ENCODE measurements at regions not wholly inside any gene's neighbourhood (a gene's known extent, or its start where the extent isn't known, plus 50 kb on each side); places are given as distances from the start of the nearest gene placed in this dataset.
A peak's percentile ranks its signal among the peaks of the same experiment; 100 is the strongest.

GRCh38 chr2:29974086-29974485 lies 52.7 kb upstream of the ALK start:
- DNase-seq = no peak

GRCh38 chr2:29977284-29977683 lies 55.9 kb upstream of the ALK start:
- DNase-seq = no peak

GRCh38 chr2:29981402-29981801 lies 60.0 kb upstream of the ALK start:
- DNase-seq = no peak

DNA sequence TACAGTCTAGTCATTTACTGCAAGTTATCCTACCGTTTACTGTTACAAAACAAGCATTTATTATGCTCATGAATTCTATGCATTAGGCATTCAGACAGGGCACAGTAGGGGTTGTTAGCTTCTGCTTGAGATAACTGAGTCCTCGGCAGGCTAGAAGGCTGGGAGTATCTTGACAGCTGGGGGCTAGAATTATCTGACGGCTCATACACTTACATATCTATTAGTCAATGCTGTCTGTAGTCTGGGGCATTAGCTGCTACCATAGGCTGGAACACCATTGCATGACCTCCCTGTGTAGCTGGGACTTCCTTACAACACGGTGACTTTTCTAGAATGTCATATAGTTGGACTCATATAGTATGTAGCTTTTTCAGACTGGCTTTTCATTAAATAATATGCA lies 61.9 kb upstream of the ALK start:
- no peak for DNase-seq

GRCh38 chr2:29987146-29987545 lies 65.8 kb upstream of the ALK start:
- DNase-seq = no peak

- no peak for DNase-seq
Measured at GRCh38 chr2:29990129-29990528, 68.7 kb upstream of the ALK start.

GRCh38 chr2:29991086-29991485 lies 69.7 kb upstream of the ALK start:
- no peak for DNase-seq

- DNase-seq = no peak
Measured at GRCh38 chr2:29995241-29995640, 73.9 kb upstream of the ALK start.

GRCh38 chr2:30003128-30003527 lies 81.7 kb upstream of the ALK start:
- DNase-seq = no peak

DNA sequence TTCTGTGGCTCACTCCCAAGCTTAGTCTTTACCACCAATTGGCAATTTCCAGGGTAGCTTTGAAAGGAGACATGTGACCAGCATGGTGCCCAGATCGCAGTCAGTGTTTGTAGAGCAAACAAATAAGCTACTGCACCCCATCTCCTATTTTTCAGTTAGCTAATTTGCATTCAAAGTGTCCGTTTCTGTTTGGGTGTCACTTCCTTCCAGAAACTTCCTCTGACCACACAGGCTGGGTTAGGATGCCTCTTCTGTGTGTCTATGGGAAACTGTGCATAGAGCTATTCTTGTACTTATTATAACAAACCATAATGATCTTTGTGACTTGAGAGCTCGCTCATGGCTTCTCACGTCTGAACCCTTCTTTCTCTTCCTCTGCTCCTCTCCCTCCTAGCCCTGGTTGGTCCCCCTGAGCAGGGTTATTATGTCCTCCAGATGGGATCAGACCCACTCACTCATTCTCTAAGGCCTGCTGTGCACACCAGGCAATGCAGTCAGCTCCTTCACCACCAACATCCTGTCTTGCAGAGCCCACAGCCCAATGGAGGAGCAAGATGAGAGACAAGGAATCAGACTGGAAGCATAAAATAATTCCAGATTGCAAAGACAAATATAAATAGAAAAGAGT lies 101.2 kb upstream of the ALK start:
- DNase-seq = no peak

DNA sequence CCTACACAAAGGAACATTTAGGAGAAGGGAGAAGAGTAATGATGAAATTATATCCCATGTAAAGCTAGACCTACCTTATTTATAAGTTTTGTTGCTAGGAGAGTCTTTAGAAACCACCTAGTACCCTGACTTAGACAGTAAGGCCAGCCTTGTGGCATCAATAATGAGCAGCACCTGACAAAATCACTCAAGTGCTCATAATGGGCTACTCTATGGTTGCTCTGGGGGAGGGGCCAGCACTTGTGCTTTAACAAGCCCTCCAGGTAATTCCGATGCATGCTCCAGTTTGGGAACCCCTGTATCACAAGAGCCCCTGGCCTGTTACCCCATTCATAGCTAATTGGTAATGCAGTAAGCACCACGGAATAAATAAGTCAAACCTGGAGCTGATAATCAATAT lies 102.9 kb upstream of the ALK start:
- DNase-seq = no peak

DNA sequence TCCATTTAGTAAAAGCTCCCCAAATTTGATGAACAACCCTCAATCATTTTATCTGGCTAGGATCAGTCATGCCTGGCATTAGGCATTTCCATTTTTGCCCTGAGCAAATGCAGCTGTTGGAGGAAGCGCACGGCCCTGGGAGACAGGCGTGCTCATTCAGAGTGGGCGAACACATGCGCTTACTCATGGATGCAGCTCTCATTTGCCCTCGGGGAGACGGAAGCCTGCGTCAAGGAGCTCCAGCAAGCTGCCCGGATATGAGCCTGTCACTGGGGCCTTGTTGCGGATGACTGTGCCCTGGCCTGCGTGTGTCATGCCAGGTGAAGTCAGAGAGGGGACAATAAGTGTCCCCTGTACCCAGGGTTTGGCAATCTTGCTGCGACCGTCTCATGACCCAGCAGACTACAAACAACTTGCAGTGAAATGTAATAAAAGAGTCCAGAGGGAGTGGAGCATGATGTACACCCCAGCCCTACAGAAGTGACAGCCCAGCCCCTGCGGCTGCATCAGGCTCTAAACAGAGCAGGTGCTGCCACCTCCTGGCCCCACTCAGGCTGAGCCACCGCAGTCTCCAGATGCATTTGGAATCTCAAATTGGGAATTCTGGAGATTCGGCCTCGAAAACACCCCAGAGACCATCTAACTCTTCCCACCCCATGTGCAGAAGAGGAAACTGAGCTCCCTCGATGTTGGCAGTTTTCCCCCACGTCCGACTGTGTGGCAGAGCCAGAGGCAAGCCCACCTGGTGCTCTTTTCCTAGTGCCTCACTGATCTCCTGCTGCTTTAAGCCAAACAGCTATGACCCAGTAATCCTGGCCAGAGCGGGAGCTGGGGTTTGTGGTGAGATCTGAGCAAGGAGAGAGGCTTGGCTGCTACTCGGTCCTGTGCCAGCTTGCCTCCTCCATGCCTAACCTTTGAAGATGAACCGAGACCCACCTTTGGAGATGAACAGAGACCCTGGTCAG lies 105.0 kb upstream of the ALK start:
- DNase-seq = peak; percentile 89

GRCh38 chr2:30029804-30030203 lies 108.4 kb upstream of the ALK start:
- no peak for DNase-seq

- no peak for DNase-seq
Measured at GRCh38 chr2:30030361-30030760, 109.0 kb upstream of the ALK start.

- DNase-seq = no peak
Measured at GRCh38 chr2:30031184-30031583, 109.8 kb upstream of the ALK start.

DNA sequence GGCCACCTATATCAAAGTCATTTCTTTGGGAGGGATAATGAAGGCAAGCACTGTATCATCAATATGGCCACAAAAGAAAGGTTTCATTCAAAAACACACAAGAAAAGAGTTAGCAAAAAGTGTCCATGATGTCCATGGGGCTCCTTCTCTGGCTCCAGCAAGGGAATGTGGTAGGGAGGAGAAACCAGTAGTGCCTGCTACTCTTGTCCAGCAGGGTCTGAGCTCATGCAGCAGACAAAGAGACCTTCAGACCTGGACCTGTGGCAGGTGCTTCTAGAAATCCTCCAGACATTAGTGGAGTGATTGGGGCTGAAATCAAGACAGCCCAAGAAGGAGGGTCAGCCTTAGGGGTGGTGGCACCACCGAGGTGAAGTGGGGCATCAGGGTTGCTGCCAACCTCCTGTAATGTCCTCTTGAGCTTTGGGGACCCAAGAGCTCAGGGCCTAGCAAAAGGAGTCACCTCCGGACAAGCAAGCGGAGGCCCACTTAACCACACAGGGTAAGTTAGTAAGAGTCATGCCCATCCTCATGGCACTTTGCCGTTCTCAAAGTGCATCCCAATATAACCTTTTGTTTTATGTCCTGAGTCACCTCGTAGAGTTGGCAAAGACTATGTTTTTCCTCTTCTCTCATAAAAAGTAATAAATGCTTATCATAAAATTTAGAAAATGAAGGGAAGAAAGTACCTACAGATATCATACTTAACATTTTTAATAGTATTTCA lies 112.6 kb upstream of the YPEL5 start:
- DNase-seq = no peak

DNA sequence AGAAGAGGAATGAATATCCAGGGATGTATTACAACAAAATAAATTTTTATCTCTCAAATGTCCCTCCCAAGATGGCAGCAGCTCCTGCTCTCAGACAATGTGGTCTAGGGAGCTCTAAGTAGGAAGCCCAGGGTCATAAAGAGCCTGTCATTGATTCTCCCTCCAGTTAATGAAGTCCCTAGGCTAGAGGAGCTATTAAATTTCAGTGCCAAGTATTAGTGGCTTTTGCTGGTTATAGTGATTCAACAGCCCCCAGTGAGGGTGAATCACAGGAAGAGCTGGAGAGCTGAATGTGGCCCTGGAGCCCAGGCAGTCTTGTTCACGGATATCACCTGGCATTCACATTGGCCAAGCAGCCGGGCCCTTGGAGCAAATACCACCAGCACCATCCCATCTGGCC lies 109.8 kb upstream of the YPEL5 start:
- peak; percentile 26 for DNase-seq

DNA sequence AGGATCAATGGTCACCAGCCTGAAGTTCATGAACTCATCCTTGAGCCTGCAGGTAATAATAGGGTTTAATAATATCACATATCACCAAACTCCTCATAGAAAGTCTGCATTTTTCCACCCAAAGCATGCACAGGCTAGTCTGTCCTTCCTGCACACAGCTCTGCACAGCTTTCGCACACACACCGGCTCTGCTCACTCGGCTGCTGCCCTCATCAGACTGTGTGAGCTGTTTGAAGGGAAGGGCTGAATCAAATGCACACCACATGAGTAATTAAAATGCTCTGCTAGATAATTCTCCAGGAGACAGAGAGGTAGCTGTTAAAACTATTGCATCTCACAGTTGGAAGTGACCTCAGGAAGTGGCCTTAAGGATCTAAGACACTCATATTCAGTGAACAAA lies 108.4 kb upstream of the YPEL5 start:
- DNase-seq = no peak

DNA sequence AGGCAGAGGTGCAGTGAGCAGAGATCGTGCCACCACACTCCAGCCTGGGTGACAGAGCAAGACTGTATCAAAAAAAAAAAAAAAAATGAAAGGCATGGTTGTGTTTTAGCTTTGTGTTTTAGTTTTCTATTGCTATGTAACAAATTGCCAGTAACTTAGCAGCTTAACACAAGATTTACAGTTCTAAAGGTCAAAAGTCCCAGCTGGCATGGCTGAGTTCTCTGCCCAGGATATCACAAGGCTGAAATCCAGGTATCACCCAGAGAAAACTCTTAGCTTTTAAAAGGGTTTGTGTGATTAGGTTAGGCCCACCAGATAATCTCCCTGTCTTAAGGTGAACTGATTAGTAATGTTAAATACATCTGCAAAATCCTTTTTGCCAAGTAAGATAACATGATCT lies 107.7 kb upstream of the YPEL5 start:
- no peak for DNase-seq

DNA sequence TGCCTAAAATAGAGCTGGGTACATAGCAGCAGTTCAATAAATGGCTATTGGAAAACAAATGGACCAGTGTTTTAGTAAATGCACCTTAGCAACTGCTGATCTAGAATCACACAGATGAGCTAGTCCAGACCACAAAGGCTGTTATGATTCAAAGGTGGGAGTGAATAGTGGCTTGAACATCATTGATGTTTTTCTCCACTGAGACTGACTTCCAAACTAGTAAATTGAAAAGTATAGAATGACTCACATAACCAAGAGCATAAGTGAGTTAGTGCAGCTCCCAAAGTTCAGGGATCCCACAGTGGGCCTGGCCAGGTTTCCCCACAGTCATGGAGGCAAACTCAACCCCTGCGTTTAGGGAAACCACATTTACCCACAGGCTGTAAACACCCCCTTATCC lies 106.7 kb upstream of the YPEL5 start:
- DNase-seq = no peak

GRCh38 chr2:30041884-30042283 lies 104.9 kb upstream of the YPEL5 start:
- DNase-seq = no peak

- DNase-seq = no peak
Measured at GRCh38 chr2:30046396-30046795, 100.4 kb upstream of the YPEL5 start.

DNA sequence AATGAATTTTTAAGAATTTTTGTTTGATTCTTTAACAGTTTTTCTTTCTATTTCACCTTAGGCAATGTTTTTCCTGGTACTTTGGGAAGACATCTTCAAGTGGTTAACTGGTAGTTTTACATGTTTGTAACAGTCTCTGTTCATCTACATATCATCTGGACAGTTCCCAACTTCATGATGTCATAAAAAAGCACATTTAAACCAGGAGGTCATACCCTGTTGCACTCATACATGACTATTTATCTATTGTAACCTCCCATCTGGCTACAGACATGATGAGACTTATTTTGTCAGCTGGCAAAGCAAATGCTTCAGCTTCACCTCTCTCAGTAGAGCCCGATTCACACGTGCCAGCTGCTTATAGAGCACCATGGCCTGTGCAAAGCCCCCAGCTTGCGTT lies 99.8 kb upstream of the YPEL5 start:
- DNase-seq = no peak

DNA sequence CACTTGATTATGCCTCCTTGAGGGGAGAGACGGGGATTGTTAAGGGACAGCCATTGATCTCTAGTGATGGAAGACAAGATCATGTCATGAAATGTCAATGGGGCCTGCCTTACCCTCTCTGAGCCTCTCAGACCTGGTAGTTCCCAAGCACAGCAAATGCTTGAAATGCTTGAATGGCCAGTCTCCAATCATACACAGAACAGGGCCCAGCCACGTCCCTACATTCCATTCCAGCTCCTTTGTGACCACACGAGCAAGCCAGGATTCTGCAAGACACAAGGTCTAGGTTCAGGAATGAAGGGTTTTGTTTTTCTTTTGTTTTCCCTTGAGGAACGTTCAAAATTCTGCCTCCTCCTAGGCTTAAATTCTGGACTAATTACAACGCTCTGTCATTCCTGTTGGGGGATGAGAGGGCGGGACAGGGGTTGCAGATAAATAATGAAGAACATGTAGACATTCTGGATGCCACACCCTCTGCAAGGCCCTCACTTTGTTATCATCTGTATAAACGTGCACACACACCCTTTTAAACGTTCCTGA lies 98.1 kb upstream of the YPEL5 start:
- DNase-seq = no peak

Measured in EL (cell line).